GM10266 (cell line): ENCODE measurements at regions not wholly inside any gene's neighbourhood (a gene's known extent, or its start where the extent isn't known, plus 50 kb on each side); places are given as distances from the start of the nearest gene placed in this dataset.
A peak's percentile ranks its signal among the peaks of the same experiment; 100 is the strongest.

ENCODE experiments used
- DNase-seq: peaks from one replicate; pipeline ENCODE4 v3.0.0; 2012; ENCODE audit errors: extremely low spot score
- CTCF ChIP-seq: IDR thresholded peaks from 2 replicates; pipeline ENCODE4 v1.5.1; 2012; ENCODE audit warnings: mild to moderate bottlenecking, low read depth; ENCODE audit not compliant: control insufficient read depth, insufficient read depth; ENCODE audit errors: missing control alignments

- DNase-seq, result peak; percentile 21
- TF ChIP-seq CTCF, result peak; percentile 38
These were observed 229.7 kb downstream of the MRPS30 start for GRCh38 chr5:45038366-45038987.

- TF ChIP-seq CTCF, result no peak
- no peak for DNase-seq
These were observed 233.5 kb downstream of the MRPS30 start for GRCh38 chr5:45042283-45042682.

GRCh38 chr5:45057564-45057963 lies 248.8 kb downstream of the MRPS30 start:
- no peak for TF ChIP-seq CTCF
- DNase-seq, result no peak

DNA sequence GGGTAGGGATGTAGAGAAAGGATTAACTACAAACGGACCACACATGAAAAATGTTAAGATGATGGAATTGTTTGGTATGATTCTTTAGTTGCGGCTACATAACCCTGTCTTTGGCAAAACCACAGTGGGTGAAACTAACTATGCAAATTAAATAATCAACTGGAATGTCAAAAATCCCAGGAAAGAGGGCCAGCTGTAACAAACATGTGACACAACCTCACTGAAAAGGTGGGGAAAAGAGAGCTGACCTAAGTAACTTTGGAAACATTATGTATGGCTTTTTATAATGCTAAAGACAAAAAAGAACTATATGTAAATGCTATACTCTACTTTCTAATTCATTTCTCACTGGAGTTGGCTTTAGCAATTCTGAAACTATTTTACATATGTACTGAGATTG lies 252.0 kb downstream of the MRPS30 start:
- TF ChIP-seq CTCF, result no peak

DNA sequence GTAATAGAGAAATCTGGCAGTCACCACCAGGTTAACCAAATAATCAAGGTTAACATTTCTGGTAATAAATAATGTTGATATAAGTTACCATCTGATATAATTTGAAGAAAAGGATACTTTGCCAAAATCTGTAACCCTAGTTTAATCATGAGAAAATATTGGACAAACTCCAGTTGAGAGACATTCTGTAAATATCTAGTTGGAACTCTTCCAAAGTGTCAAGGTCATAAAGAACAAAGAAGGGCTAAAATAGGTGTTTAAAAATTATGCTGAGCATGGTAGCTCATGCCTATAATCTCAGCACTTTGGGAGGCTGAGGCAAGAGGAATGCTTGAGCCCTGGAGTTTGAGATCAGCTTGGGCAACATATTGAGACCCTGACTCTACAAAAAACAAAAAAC lies 253.3 kb downstream of the MRPS30 start:
- TF ChIP-seq CTCF, result no peak
- no peak for DNase-seq

More for the DNA sequence above, 252.0 kb downstream of the MRPS30 start:
- DNase-seq, result no peak

GRCh38 chr5:45081082-45081481 lies 272.3 kb downstream of the MRPS30 start:
- TF ChIP-seq CTCF, result no peak
- no peak for DNase-seq

DNA sequence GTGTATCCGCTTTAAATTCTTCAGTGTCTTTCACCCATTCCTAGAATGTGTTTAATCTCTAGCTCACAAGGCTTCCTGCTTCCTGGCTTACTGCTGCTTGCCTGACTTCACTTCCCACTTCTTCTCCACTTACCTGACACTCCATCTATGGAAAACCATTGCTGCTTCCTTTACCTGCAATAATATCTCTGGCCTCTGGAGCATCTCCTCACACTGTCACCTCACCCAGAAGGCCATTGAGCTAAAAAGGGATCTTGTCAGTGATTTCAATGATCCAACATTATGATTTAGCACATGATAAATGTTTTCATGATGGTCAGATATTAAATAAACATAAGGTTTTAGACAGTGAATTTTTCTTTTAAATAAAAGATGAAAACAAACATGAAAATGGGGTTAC lies 281.1 kb downstream of the MRPS30 start:
- TF ChIP-seq CTCF, result no peak
- no peak for DNase-seq
